ENCODE measurements at regions not wholly inside any gene's neighbourhood (a gene's known extent, or its start where the extent isn't known, plus 50 kb on each side); places are given as distances from the start of the nearest gene placed in this dataset.

DNA sequence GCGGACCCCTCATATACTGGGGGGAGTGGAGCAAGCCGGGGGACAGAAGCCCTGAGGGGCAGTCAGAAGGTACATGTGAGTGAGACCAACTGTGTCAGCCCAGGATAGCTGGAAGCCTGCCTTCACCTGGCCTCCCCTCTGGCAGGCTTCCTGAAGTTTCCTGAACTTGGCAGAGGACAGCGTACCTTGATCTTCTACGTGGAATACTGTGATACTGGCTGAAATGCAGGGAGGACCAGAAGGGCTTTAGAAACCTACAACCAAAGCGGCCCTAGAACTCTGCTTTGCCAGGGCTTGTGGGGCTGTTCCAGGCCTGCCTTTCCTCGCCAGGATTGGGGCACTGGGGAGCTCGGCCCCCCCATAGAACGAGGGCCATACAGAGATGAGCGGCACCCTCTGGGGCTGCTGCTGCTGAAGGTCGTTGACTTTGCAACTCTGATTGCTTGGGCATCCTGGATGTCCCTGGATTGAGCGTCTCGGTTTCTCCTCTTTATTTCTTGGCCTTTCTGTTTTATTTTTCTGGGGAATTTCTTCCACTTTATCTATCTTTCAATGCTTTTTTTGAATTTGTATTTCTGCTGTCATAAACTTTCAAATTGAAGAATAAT, 66.5 kb downstream of the SLC25A47 start:
- TF ChIP-seq ZNF274 (IDR thresholded peaks at IDR 0.05; ENCODE audit: low read depth, low read length) (no peak), SUZ12 (IDR thresholded peaks at IDR 0.05; ENCODE audit: extremely low read depth, insufficient read depth, insufficient read length) (no peak)

All from NT2/D1 (cell line).